ENCODE measurements at regions not wholly inside any gene's neighbourhood (a gene's known extent, or its start where the extent isn't known, plus 50 kb on each side); places are given as distances from the start of the nearest gene placed in this dataset.

DNA sequence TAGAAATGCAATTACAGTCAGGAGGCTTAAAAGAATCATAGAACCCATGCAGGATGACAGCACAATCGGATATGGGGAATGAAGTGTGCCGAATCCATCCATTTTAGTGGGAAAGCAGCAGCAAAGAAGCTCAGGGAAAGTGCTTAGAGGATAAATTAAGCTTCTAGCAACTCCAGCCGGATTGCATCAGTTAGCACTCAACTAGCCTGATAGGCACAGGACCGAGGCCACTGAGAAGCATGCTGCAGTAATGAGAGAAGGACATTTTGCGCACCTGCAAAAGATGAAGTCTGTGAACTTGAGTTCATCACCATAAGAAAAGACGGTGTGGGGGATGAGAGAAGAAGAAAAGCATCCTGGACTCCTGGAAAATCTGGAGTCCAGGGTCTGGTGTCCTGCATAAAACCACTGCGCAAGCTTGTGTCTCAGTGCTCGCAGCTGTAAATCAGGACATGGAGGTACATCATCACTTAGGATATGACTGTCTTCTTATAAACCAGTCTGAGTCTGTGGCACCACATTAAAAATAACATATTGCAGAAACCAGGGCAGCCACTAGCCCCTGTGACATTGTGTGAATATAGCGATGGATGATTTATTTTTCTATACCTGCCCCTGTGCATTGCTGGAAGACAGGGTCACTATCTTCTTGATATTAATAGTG lies 665.5 kb upstream of the SOX11 start:
- no peak for DNase-seq

- no peak for DNase-seq
Observed at GRCh38 chr2:5035057-5035488, 657.1 kb upstream of the SOX11 start.

DNA sequence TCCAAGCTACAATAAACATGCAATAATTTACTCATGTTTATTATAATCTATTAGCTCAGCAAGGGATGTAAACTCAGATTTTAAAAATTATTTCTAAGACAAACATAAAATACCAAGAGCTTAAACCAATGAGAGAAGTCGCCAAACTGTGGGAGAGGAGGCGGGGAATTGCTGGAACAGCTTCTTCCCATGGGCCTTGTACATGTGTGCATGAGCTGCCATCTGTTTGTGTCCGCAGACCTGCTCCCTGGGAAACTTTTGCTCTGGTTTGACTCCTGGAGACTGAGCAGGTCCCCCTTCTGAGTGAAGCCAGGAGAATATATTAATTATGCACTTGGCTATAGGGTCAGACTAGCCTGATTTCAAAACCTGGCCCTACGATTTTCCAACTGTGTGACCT lies 655.9 kb upstream of the SOX11 start:
- no peak for DNase-seq

DNA sequence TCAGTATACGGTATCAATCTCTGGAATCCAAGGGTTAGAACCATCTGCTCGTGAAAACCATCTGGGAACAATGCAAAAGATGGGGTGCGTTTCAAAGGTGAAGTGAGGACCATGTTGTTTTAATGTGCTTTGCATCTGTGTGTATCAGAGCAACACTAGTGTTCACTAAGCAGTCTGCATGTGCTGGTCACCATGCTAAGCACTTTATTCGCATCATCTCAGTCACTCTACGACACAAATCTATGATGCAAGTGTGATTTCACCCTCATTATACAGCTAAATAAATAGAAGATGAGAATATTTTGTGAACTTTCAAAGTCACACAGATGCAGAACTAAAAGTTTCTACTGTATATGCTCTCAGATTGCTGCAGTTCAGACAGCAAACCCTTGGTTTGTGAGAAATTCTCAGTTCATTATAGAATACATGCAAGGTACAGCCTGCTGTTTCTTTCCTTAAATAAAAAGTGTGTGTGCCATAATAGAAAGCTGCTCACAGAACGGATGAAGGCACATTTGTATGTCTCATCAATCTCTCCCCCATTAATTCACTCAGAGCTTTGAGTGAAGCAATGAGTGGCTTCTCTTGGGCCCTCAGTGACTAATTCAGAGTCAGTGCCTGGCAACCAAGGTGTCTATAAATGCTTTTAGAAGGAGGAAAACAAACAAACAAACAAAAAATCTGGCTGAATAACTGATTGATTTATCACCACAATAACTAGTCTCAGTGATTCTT lies 652.8 kb upstream of the SOX11 start:
- no peak for DNase-seq

- no peak for DNase-seq
Observed at GRCh38 chr2:5040571-5040970, 651.6 kb upstream of the SOX11 start.

GRCh38 chr2:5041501-5041900 lies 650.7 kb upstream of the SOX11 start:
- DNase-seq: no peak

GRCh38 chr2:5042666-5043440 lies 649.3 kb upstream of the SOX11 start:
- DNase-seq: no peak

DNA sequence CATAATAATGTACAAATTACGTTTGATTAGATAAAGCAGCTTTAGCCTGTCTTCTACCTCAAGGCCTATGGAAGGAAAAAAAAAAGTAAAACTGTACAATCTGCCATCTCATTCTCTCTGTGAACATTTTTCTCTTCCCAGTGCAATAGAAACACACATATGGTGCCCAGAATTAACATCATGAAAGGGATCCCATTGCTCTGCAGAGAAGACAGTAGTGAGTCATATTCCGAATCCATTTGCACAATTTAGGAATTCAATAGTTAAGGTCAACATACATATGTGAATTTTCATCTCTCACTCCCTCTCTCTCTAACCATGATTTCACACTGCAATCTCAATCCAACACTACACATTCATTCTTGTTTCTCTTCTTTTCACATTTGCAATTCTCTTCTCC lies 640.9 kb upstream of the SOX11 start:
- DNase-seq: no peak

DNA sequence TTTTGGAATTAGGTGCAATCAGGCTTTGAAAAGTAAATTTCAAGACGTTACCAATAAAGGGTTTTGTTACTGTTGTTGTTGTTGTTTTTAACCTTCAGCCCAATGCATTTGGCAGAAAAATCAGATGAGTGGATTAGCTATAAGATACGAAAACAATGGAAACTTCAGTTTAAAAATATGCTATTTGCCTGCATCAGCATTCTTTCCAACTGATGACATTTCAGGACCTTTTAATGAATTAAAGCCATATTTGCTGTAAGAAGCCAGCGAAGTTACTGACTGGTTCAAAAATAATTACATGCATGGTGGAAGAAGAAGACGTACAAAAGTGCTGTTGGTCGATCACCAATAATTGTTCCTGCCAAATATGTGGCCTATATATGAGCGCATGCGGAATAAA lies 639.3 kb upstream of the SOX11 start:
- DNase-seq: no peak

GRCh38 chr2:5057891-5058351 lies 634.3 kb upstream of the SOX11 start:
- peak; percentile 100 for DNase-seq

DNA sequence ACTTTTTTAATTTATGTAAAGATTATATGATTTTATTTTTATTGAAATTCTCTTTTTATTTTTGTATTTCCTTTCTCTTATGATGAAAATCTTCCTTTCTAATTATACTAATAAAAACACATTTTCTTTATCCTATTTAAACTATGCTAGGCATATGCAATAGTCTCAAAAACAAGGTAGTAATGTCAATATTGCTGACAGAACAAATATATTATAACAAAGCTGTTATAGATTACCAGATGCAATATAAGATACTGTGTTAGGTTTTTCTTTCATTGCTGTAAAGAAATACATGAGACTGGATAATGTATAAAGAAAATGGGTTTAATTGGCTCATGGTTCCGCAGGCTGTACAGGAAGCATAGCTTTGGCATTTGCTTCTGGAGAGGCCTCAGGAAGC lies 631.2 kb upstream of the SOX11 start:
- DNase-seq: no peak

DNA sequence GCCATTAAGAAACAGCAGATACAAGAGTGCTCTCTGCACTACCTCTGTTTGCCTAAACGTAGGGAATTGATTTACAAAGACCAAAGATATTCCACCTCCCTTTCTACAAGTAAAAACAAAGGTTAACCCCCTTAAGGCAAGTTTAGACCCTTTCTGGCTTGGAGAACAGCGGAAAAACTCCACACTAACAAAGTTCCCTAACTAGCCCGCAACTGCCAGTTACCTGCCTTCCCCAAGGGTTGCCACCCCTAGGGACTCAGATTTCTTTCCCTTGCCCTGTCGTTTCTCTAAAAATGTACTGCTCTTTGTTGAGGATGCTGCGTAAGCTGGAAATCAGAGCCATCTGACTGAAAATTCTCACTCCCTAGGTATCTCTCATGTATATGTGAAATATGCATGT lies 627.5 kb upstream of the SOX11 start:
- DNase-seq: no peak

GRCh38 chr2:5067816-5068215 lies 624.4 kb upstream of the SOX11 start:
- no peak for DNase-seq

DNA sequence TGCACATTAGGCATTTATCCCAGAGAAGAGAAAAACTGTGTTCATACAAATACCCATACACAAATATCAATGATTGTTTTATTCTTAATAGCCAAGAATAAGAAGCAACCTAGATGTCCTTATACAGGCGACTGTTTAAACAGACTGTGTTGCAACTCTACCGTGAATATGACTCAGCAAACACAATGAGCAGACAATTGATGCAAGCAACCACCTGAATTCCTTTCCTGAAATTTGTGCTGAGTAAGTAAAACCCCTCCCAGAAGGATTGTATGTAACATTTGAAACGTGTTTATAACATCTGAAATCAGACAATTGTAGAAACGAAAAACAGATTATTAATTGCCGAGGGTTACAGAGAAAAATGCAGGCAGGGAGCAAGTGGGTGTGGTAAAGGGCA lies 621.9 kb upstream of the SOX11 start:
- peak; percentile 45 for DNase-seq

DNA sequence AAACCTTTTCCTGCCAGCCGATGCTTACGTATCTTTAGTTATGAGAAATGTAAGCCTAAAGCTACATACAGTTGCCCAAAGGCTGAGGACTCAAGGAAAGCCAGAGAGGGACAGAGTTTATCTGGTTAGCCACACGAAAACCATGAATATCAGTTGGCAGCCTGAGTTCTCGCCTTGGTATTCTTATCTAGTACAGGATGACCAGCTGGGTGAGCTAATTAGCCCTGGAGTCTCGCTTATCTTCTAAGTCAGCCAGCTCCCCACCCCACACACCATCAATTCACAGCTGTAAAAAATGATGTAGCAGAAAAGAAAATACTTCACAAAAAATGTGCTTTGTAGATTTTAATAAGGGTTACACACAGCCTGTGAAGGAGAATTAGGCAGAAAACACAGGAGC lies 617.5 kb upstream of the SOX11 start:
- DNase-seq: no peak

GRCh38 chr2:5076599-5076998 lies 615.6 kb upstream of the SOX11 start:
- no peak for DNase-seq

DNA sequence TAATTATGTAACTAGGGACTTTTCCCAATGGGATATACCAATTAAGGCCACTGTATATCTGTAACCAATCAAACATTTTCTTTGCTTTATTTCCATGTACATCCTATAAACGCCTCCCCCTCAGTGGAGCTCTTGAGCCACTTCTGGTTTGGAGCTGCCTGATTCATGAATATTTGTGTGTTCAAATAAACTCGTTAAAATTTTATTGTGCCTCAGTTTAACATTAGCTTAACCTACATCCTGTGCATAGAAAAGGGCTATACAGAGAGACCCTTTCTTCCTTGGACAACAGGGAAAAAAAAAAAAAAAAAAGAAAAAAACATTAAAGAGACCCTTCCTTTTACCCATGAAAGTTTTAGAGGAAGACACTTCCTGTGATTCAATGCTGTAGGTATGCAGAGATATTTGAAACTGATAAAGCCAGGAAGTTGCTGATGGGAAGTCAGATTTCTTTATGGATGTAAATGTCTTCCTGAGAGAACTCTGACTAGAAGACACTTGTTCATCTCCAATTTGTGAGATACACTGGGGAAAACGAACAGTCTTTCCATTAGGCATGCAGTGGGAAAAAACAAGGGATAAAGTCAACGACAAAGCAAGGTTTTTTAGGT lies 614.6 kb upstream of the SOX11 start:
- DNase-seq: no peak

GRCh38 chr2:5083402-5083801 lies 608.8 kb upstream of the SOX11 start:
- DNase-seq: no peak

GRCh38 chr2:5089409-5089808 lies 602.8 kb upstream of the SOX11 start:
- DNase-seq: no peak

DNA sequence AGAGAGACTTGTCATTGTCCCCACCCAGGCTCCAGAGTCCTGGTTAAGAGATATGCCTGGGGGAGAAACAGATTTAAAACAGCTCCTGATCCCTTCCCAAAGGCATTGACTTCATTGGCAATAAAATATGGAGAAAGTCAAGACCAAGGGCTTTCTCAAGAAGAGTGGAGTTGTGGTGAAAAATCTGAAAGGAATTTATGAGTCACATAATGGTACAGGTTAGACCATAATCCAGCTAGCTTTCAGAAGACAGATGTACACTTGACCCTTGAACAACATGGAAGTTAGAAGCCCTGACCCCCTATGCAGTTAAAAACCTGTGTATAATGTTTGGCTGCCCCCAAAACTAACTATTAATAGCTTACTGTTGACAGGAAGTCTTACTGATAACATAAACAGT lies 599.1 kb upstream of the SOX11 start:
- no peak for DNase-seq

- no peak for DNase-seq
Observed at GRCh38 chr2:5093518-5093917, 598.7 kb upstream of the SOX11 start.

DNA sequence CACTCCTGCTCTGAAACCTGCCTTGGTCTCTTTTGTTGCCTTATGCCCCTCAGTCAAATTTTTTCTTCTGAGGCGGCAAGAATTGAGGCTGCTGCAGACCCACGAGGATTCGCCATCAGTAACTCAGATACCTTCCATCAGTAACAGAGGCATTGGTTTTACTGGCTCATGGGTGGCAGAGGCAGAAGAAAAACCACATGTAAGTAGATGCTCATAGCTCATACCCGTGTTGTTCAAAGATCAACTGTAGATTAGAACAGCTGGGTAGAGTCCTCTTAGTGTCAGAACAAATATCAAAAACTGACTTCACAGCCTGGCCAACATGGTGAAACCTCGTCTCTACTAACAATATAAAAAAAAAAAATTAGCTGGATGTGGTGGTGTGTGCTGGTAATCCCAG lies 598.0 kb upstream of the SOX11 start:
- no peak for DNase-seq

- no peak for DNase-seq
Observed at GRCh38 chr2:5098286-5098685, 593.9 kb upstream of the SOX11 start.

DNA sequence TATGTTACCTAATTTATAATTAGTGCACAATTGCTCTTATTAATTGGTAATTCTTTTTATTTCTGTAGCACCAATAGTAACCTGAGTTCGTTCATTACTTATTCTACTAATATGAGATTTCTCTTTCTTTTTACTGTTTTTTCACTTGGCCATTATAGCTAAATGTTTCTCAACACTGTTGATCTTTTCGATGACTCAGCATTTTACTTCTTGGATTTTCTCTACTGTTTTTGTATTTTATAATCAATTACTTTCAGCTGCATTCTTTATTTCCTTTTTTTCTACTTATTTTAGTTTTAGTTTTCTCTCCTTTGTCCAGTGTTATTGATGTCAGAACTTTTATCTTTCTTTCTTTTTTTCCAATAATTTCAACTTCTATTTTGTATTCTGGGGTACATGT lies 589.4 kb upstream of the SOX11 start:
- DNase-seq: no peak
